ENCODE measurements at regions not wholly inside any gene's neighbourhood (a gene's known extent, or its start where the extent isn't known, plus 50 kb on each side); places are given as distances from the start of the nearest gene placed in this dataset.

- no peak overlapping the region for H3K4me3 ChIP-seq (ENCODE audit: low read depth, low read length)
- TF ChIP-seq CTCF (conservative IDR thresholded peaks at IDR 0.05; ENCODE audit: low read depth, low read length): no peak
These were observed 175.7 kb upstream of the TANK start for GRCh38 chr2:160984426-160985077.

GRCh38 chr2:160989778-160990177, 170.4 kb upstream of the TANK start:
- DNase-seq (ENCODE audit: low read depth): peak; percentile 10
- TF ChIP-seq CTCF (conservative IDR thresholded peaks at IDR 0.05; ENCODE audit: low read depth, low read length): no peak
- H3K4me3 ChIP-seq (ENCODE audit: low read depth, low read length): no peak overlapping the region

More at GRCh38 chr2:160984426-160985077, 175.7 kb upstream of the TANK start:
- DNase-seq (ENCODE audit: low read depth): peak; percentile 15

DNA sequence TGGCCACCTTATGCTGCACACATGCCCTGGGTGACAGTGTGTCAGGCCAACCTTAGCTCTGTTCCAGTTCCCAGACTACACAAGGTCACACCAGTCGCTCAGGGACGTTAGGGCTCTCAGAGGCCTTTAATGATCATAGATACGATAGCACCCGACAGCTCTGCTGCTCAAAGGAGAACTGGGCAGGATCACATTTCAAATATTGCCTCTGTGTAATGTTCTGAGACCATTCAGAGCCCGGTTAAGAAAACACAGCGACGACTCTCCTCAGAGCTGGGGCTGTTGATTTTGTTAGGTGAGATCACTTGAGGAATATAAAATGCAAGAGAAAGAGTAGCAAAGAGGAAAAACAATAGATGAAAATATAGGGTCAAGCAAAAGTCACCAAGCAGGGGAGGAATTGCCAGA, 166.6 kb upstream of the TANK start:
- no peak for TF ChIP-seq CTCF (conservative IDR thresholded peaks at IDR 0.05; ENCODE audit: low read depth, low read length)
- peak; percentile 44 for DNase-seq (ENCODE audit: low read depth)
- peak overlapping the region; percentile 34 for H3K4me3 ChIP-seq (ENCODE audit: low read depth, low read length)

DNA sequence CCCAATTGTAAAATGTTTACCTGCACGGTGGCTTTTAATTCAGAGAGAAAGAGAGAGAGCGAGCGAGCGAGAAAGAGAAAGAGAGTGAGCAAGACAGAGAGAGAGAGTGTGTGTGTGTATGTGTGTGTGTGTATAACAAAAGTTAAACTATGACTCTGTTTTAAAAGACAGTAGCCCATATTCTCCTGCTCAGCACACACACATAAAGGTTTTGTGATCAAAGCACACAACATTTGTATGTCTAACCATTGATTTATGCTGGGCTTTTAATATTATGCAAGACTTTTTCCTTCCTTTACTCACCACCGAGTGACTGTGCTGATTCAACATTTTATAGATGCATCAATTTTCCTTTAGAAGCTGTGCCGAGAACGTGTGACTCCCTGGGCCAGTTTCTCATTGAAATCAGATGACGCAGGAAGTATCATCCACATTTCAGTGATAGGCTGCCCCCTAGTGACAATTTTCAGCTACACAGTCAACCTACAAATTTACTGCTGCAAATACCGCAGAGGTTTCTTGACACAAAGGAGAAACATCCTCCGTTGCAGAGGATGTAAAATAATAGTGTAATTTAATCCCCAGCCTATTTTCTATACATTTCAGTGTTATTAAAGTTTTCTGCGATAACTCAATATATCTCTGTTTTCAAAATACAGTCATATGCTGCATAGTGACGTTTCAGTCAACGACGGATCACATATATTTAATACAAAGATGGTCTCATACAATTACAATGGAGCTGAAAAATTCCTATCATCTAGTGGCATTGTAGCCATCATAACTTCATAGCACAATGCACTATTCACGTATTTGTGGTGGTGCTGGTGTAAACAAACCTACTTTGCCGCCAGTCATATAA, 165.9 kb upstream of the TANK start:
- peak; percentile 81 for TF ChIP-seq CTCF (conservative IDR thresholded peaks at IDR 0.05; ENCODE audit: low read depth, low read length)
- peak; percentile 96 for DNase-seq (ENCODE audit: low read depth)
- peak overlapping the region; percentile 34 for H3K4me3 ChIP-seq (ENCODE audit: low read depth, low read length)

- DNase-seq (ENCODE audit: low read depth): no peak
- no peak for TF ChIP-seq CTCF (conservative IDR thresholded peaks at IDR 0.05; ENCODE audit: low read depth, low read length)
- no peak overlapping the region for H3K4me3 ChIP-seq (ENCODE audit: low read depth, low read length)
These were observed 163.6 kb upstream of the TANK start for GRCh38 chr2:160996584-160996983.

- DNase-seq (ENCODE audit: low read depth): peak; percentile 62
- no peak overlapping the region for H3K4me3 ChIP-seq (ENCODE audit: low read depth, low read length)
- peak; percentile 65 for TF ChIP-seq CTCF (conservative IDR thresholded peaks at IDR 0.05; ENCODE audit: low read depth, low read length)
These were observed 155.8 kb upstream of the TANK start for GRCh38 chr2:161004379-161004778.

Data from choroid plexus epithelial cell (primary cell).